Keratinocyte (primary cell): ENCODE measurements at regions not wholly inside any gene's neighbourhood (a gene's known extent, or its start where the extent isn't known, plus 50 kb on each side); places are given as distances from the start of the nearest gene placed in this dataset.

ENCODE experiments used
- DNase-seq: peaks from one replicate; pipeline ENCODE4 v3.0.0-alpha.2; 2011; ENCODE audit warnings: low read depth, missing footprints, low spot score
- FAIRE-seq: peaks from 2 replicates; lab custom pipeline; 2011; peaks lifted over from hg19 to GRCh38; lab: Jason Lieb, UNC
- H2AFZ ChIP-seq: 2 replicates; pipeline ENCODE4 v1.6.0; 2012; ENCODE audit warnings: low read length, control low read depth, inconsistent platforms; ENCODE audit not compliant: control insufficient read depth
- H3K27ac ChIP-seq: 2 replicates; pipeline ENCODE4 v1.5.1; 2011; ENCODE audit warnings: low read length; ENCODE audit not compliant: control insufficient read depth, insufficient read depth
- H3K27me3 ChIP-seq: 3 replicates; pipeline ENCODE4 v1.6.0; 2011; ENCODE audit warnings: low read length; ENCODE audit not compliant: control insufficient read depth, insufficient read depth; ENCODE audit errors: extremely low read depth
- H3K36me3 ChIP-seq, 2 experiments: 2 replicates in 1 of 2; 3 replicates in 1 of 2; pipeline ENCODE4 v1.5.1; 2011; ENCODE audit warnings: low read length in 2 of 2, mild to moderate bottlenecking in 1 of 2; ENCODE audit not compliant: control insufficient read depth in 2 of 2, insufficient read depth in 2 of 2; ENCODE audit errors: extremely low read depth in 1 of 2
- H3K4me1 ChIP-seq: 3 replicates; pipeline ENCODE4 v1.5.1; 2011; ENCODE audit warnings: low read length; ENCODE audit not compliant: control insufficient read depth, insufficient read depth; ENCODE audit errors: extremely low read depth
- H3K4me2 ChIP-seq: 3 replicates; pipeline ENCODE4 v1.6.0; 2011; ENCODE audit warnings: low read depth, low read length; ENCODE audit not compliant: control insufficient read depth, insufficient read depth; ENCODE audit errors: extremely low read depth
- H3K4me3 ChIP-seq, 3 experiments: fragments of 200-600 bp in 1 of 3; sonication (generic) in 1 of 3; 2 replicates in 2 of 3; 3 replicates in 1 of 3; pipeline ENCODE4 v1.5.1; 2011 to 2016; ENCODE audit warnings: low read length in 3 of 3, mild to moderate bottlenecking in 3 of 3, control low read depth in 2 of 3, inconsistent platforms in 1 of 3, low read depth in 1 of 3, mixed read lengths in 1 of 3, mixed run types in 1 of 3, moderate library complexity in 1 of 3; ENCODE audit not compliant: control insufficient read depth in 2 of 3, insufficient read depth in 2 of 3; ENCODE audit errors: extremely low read depth in 1 of 3
- H3K79me2 ChIP-seq: 2 replicates; pipeline ENCODE4 v1.6.0; 2012; ENCODE audit warnings: low read length; ENCODE audit not compliant: control insufficient read depth, insufficient read depth
- H3K9ac ChIP-seq: 3 replicates; pipeline ENCODE4 v1.6.0; 2011; ENCODE audit warnings: low read length; ENCODE audit not compliant: control insufficient read depth, insufficient read depth; ENCODE audit errors: extremely low read depth
- H3K9me1 ChIP-seq: 3 replicates; pipeline ENCODE4 v1.6.0; 2011; ENCODE audit warnings: low read length; ENCODE audit not compliant: control insufficient read depth, insufficient read depth; ENCODE audit errors: extremely low read depth
- H3K9me3 ChIP-seq: 2 replicates; pipeline ENCODE4 v1.5.1; 2012; ENCODE audit warnings: low read depth, low read length; ENCODE audit not compliant: control insufficient read depth
- H4K20me1 ChIP-seq: 3 replicates; pipeline ENCODE4 v1.6.0; 2011; ENCODE audit warnings: low read length; ENCODE audit not compliant: control insufficient read depth, insufficient read depth; ENCODE audit errors: extremely low read depth
- EZH2 ChIP-seq: IDR thresholded peaks from one replicate; pipeline ENCODE4 v1.6.1; 2012; ENCODE audit warnings: inconsistent platforms, mild to moderate bottlenecking, low read length, moderate library complexity
- dilution Hi-C: fragments of 300-500 bp; cut with MboI; formaldehyde crosslinking; loops from one replicate; pipeline ENCODE4 v1.7.0; 2020; ENCODE audit warnings: low sequenced_read_pairs; ENCODE audit not compliant: extremely low pct_ligation_motif_present
- TF ChIP-seq, protein P1 (sequence below), 3 experiments: IDR thresholded peaks in 1 of 3; conservative IDR thresholded peaks in 1 of 3; optimal IDR thresholded peaks in 1 of 3; 2 replicates in 2 of 3; 3 replicates in 1 of 3; pipeline versions ENCODE3 to v1.5.1; 2011; ENCODE audit warnings: low read length in 3 of 3, mild to moderate bottlenecking in 3 of 3, moderate library complexity in 2 of 3, control low read depth in 1 of 3, inconsistent platforms in 1 of 3; ENCODE audit not compliant: insufficient read depth in 2 of 3; ENCODE audit errors: extremely low read depth in 1 of 3

DNA sequence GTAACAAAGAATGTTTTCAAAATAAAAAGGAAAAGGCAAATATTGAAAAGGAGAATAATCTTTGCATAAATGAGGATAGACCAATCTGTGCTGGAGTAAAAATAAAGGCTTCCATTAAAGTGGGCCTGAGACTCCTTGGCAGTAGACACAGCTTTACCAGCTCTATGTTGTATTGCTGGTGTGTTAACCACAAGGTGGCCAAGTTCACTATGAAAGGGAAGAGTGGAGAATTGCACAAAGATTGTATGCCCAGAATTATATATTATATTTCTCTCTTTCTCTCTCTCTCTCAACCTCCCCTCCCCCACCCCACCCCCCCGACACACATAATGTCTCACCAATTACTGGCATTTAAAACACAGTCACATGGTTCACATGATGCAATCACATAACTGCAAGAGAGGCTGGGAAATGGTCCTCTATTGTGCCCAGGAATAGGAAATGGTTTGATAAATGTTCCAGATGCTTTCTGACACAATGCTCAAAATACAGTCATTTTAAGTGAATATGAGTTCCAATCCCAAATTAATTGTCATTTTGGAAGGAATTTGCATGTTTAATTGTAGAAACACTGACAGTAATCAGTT lies 222.6 kb upstream of the SYT1 start:
- Histone ChIP-seq H3K9me1 (no peaks in the 10 kb centered on the region), H3K27ac (no peak overlapping the region), H3K4me2 (no peak overlapping the region), H3K36me3 (no peaks in the 10 kb centered on the region), H3K9me3 (no peaks in the 10 kb centered on the region), H3K79me2 (no peaks in the 10 kb centered on the region), H3K9ac (no peak overlapping the region), H3K27me3 (no peaks in the 10 kb centered on the region), H2AFZ (no peak overlapping the region), H3K4me3 (no peak overlapping the region), H4K20me1 (no peaks in the 10 kb centered on the region), H3K4me1 (no peaks in the 10 kb centered on the region)
- DNase-seq (no peak), FAIRE-seq (no peak)
- TF ChIP-seq, protein P1, sequence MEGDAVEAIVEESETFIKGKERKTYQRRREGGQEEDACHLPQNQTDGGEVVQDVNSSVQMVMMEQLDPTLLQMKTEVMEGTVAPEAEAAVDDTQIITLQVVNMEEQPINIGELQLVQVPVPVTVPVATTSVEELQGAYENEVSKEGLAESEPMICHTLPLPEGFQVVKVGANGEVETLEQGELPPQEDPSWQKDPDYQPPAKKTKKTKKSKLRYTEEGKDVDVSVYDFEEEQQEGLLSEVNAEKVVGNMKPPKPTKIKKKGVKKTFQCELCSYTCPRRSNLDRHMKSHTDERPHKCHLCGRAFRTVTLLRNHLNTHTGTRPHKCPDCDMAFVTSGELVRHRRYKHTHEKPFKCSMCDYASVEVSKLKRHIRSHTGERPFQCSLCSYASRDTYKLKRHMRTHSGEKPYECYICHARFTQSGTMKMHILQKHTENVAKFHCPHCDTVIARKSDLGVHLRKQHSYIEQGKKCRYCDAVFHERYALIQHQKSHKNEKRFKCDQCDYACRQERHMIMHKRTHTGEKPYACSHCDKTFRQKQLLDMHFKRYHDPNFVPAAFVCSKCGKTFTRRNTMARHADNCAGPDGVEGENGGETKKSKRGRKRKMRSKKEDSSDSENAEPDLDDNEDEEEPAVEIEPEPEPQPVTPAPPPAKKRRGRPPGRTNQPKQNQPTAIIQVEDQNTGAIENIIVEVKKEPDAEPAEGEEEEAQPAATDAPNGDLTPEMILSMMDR (optimal IDR thresholded peaks at IDR 0.05 in 1 of 3, IDR thresholded peaks at IDR 0.05 in 1 of 3, conservative IDR thresholded peaks at IDR 0.05 in 1 of 3; ENCODE audit: extremely low read depth in 1 of 3, insufficient read depth in 2 of 3, low read length in 3 of 3), result no peak
- TF ChIP-seq EZH2, result no peak
- dilution Hi-C loops, result no loop called here

DNA sequence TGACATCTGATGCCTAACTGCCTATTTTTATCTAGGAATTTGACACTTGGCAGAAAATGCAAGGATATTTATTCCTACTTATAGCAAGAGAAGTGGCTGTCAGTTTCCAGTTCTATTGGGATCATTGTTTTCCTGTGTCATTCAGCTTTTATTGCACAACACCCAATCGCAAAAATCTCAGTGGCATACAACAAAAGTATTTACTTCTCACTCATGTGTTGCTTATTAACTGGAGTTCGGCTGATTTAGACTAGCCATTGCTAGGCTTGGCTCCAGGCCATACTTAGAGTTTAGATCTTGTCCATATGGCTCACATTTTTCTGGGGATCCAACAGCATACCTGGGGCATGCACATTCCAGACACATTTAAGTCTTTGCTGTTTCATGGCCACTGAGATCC lies 218.6 kb upstream of the SYT1 start:
- Histone ChIP-seq H3K27me3 (no peaks in the 10 kb centered on the region), H4K20me1 (no peaks in the 10 kb centered on the region), H3K79me2 (no peaks in the 10 kb centered on the region), H3K4me1 (no peaks in the 10 kb centered on the region), H3K36me3 (no peaks in the 10 kb centered on the region), H3K27ac (no peak overlapping the region), H2AFZ (no peak overlapping the region), H3K9me3 (no peaks in the 10 kb centered on the region), H3K4me3 (no peak overlapping the region), H3K9me1 (no peaks in the 10 kb centered on the region), H3K9ac (no peak overlapping the region), H3K4me2 (no peak overlapping the region)
- dilution Hi-C loops, result no loop called here
- TF ChIP-seq, protein P1 (optimal IDR thresholded peaks at IDR 0.05 in 1 of 3, IDR thresholded peaks at IDR 0.05 in 1 of 3, conservative IDR thresholded peaks at IDR 0.05 in 1 of 3; ENCODE audit: extremely low read depth in 1 of 3, insufficient read depth in 2 of 3, low read length in 3 of 3), result no peak
- no peak for TF ChIP-seq EZH2
- DNase-seq (no peak), FAIRE-seq (no peak)
